SHP77 (cell line): ENCODE measurements at regions not wholly inside any gene's neighbourhood (a gene's known extent, or its start where the extent isn't known, plus 50 kb on each side); places are given as distances from the start of the nearest gene placed in this dataset.
"Not testable (repeated sequence)": the region's sequence is repeated elsewhere in the genome, so short reads cannot be mapped to it uniquely, and the experiment has no call there.

ENCODE experiments used
- DNase-seq, 2 experiments: peaks; one replicate each; lab custom pipeline; 2025; lab: John Stamatoyannopoulos, UW

- DNase-seq, result no peak
Observed at GRCh38 chr2:160550048-160550447, 56.4 kb upstream of the RBMS1 start.

GRCh38 chr2:160551259-160551658, 57.7 kb upstream of the RBMS1 start:
- no peak for DNase-seq

- no peak for DNase-seq
Observed at GRCh38 chr2:160555420-160556071, 61.9 kb upstream of the RBMS1 start.

GRCh38 chr2:160557903-160558302, 64.3 kb upstream of the RBMS1 start:
- no peak for DNase-seq

GRCh38 chr2:160558531-160558930, 64.9 kb upstream of the RBMS1 start:
- DNase-seq, result no peak

- DNase-seq, result no peak
Observed at GRCh38 chr2:160561551-160562295, 68.1 kb upstream of the RBMS1 start.

- DNase-seq, result no peak
Observed at GRCh38 chr2:160562730-160563129, 69.1 kb upstream of the RBMS1 start.

GRCh38 chr2:160564591-160564990, 71.0 kb upstream of the RBMS1 start:
- DNase-seq, result no peak

- no peak for DNase-seq
Observed at GRCh38 chr2:160565099-160565845, 71.7 kb upstream of the RBMS1 start.

GRCh38 chr2:160566717-160567116, 73.1 kb upstream of the RBMS1 start:
- no peak for DNase-seq

- DNase-seq, result no peak
Observed at GRCh38 chr2:160568856-160569255, 75.2 kb upstream of the RBMS1 start.

GRCh38 chr2:160570376-160570775, 76.8 kb upstream of the RBMS1 start:
- DNase-seq, result no peak

- no peak for DNase-seq
Observed at GRCh38 chr2:160574468-160575140, 81.0 kb upstream of the RBMS1 start.

GRCh38 chr2:160575368-160575767, 81.8 kb upstream of the RBMS1 start:
- no peak for DNase-seq

- DNase-seq, result no peak
Observed at GRCh38 chr2:160576054-160576499, 82.5 kb upstream of the RBMS1 start.

- not testable (repeated sequence) for DNase-seq
Observed at GRCh38 chr2:160577081-160577480, 83.5 kb upstream of the RBMS1 start.

GRCh38 chr2:160581035-160581434, 87.4 kb upstream of the RBMS1 start:
- DNase-seq, result no peak

GRCh38 chr2:160581448-160581847, 87.8 kb upstream of the RBMS1 start:
- no peak for DNase-seq

- no peak for DNase-seq
Observed at GRCh38 chr2:160582081-160582480, 88.5 kb upstream of the RBMS1 start.

GRCh38 chr2:160582490-160583145, 89.0 kb upstream of the RBMS1 start:
- no peak for DNase-seq

GRCh38 chr2:160583146-160583535, 89.5 kb upstream of the RBMS1 start:
- DNase-seq, result no peak
